ENCODE measurements at regions not wholly inside any gene's neighbourhood (a gene's known extent, or its start where the extent isn't known, plus 50 kb on each side); places are given as distances from the start of the nearest gene placed in this dataset.

GRCh38 chr13:110057052-110057451 lies 249.9 kb downstream of the COL4A1 start:
- TF ChIP-seq EP300 (IDR thresholded peaks at IDR 0.05) (no peak), CTCF (IDR thresholded peaks at IDR 0.05) (no peak)
- H3K9me3 ChIP-seq, result no peaks in the 10 kb centered on the region
- 84% methylated on average over 9 of the region's 9 CpGs; no CpG with 5 or more reads in 1 of the 2 donors for WGBS, 2 donors (ENCODE audit: low coverage in 1 of 2)
- no peaks in the 10 kb centered on the region for H3K36me3 ChIP-seq
- no peaks in the 10 kb centered on the region for H3K4me1 ChIP-seq
- no peaks in the 10 kb centered on the region for H3K27me3 ChIP-seq
- no peak for ATAC-seq
- H3K4me3 ChIP-seq, result no peak overlapping the region
- no peak overlapping the region for H3K27ac ChIP-seq

GRCh38 chr13:110056640-110057039 lies 250.3 kb downstream of the COL4A1 start:
- no peaks in the 10 kb centered on the region for H3K4me1 ChIP-seq
- H3K9me3 ChIP-seq, result no peaks in the 10 kb centered on the region
- WGBS, 2 donors (ENCODE audit: low coverage in 1 of 2), result 88 to 100% methylated on average over 1 of the region's 5 CpGs
- no peaks in the 10 kb centered on the region for H3K27me3 ChIP-seq
- TF ChIP-seq POLR2AphosphoS5 (IDR thresholded peaks at IDR 0.05), result no peak
- no peak for TF ChIP-seq CTCF (IDR thresholded peaks at IDR 0.05)
- no peak for TF ChIP-seq EP300 (IDR thresholded peaks at IDR 0.05)
- no peak for TF ChIP-seq POLR2A (IDR thresholded peaks at IDR 0.05)
- no peak overlapping the region for H3K27ac ChIP-seq
- H3K36me3 ChIP-seq, result no peaks in the 10 kb centered on the region
- ATAC-seq, result no peak
- no peak overlapping the region for H3K4me3 ChIP-seq

GRCh38 chr13:110055089-110055488 lies 251.9 kb downstream of the COL4A1 start:
- H3K4me1 ChIP-seq, result no peaks in the 10 kb centered on the region
- H3K27ac ChIP-seq, result no peak overlapping the region
- H3K4me3 ChIP-seq, result no peak overlapping the region
- no peak for TF ChIP-seq POLR2AphosphoS5 (IDR thresholded peaks at IDR 0.05)
- TF ChIP-seq POLR2A (IDR thresholded peaks at IDR 0.05), result no peak
- TF ChIP-seq EP300 (IDR thresholded peaks at IDR 0.05), result no peak
- no peak for TF ChIP-seq CTCF (IDR thresholded peaks at IDR 0.05)
- ATAC-seq, result no peak
- H3K9me3 ChIP-seq, result no peaks in the 10 kb centered on the region
- H3K36me3 ChIP-seq, result no peaks in the 10 kb centered on the region
- WGBS, 2 donors (ENCODE audit: low coverage in 1 of 2), result 49 to 62% methylated on average over 2 to 3 of the region's 3 CpGs
- H3K27me3 ChIP-seq, result no peaks in the 10 kb centered on the region

- Histone ChIP-seq H3K36me3 (no peaks in the 10 kb centered on the region), H3K27ac (no peak overlapping the region), H3K9me3 (no peaks in the 10 kb centered on the region), H3K4me1 (no peaks in the 10 kb centered on the region), H3K4me3 (no peak overlapping the region), H3K27me3 (no peaks in the 10 kb centered on the region)
- ATAC-seq, result no peak
- 93 to 100% methylated on average over 1 to 2 of the region's 13 CpGs for WGBS, 2 donors (ENCODE audit: low coverage in 1 of 2)
- TF ChIP-seq POLR2A (IDR thresholded peaks at IDR 0.05) (no peak), EP300 (IDR thresholded peaks at IDR 0.05) (no peak), POLR2AphosphoS5 (IDR thresholded peaks at IDR 0.05) (no peak), CTCF (IDR thresholded peaks at IDR 0.05) (no peak)
Observed at GRCh38 chr13:110054041-110054440, 252.9 kb downstream of the COL4A1 start.

GRCh38 chr13:110047496-110047895 lies 259.5 kb downstream of the COL4A1 start:
- no peak overlapping the region for H3K27ac ChIP-seq
- H3K27me3 ChIP-seq, result no peaks in the 10 kb centered on the region
- peak; percentile 66 for ATAC-seq
- WGBS, 2 donors (ENCODE audit: low coverage in 1 of 2), result 13 to 35% methylated on average over 6 to 7 of the region's 7 CpGs
- no peaks in the 10 kb centered on the region for H3K4me1 ChIP-seq
- TF ChIP-seq POLR2AphosphoS5 (IDR thresholded peaks at IDR 0.05), result peak; percentile 61
- TF ChIP-seq EP300 (IDR thresholded peaks at IDR 0.05), result no peak
- no peak overlapping the region for H3K4me3 ChIP-seq
- no peaks in the 10 kb centered on the region for H3K9me3 ChIP-seq
- no peaks in the 10 kb centered on the region for H3K36me3 ChIP-seq

Data from gastroesophageal sphincter (tissue), 4 donors.